COLO668 (cell line): ENCODE measurements at regions not wholly inside any gene's neighbourhood (a gene's known extent, or its start where the extent isn't known, plus 50 kb on each side); places are given as distances from the start of the nearest gene placed in this dataset.
"Not testable (repeated sequence)": the region's sequence is repeated elsewhere in the genome, so short reads cannot be mapped to it uniquely, and the experiment has no call there.

Experiments used
- DNase-seq: peaks from one replicate; lab custom pipeline; 2025; ENCODE audit not compliant: unreplicated experiment; lab: John Stamatoyannopoulos, UW

DNA sequence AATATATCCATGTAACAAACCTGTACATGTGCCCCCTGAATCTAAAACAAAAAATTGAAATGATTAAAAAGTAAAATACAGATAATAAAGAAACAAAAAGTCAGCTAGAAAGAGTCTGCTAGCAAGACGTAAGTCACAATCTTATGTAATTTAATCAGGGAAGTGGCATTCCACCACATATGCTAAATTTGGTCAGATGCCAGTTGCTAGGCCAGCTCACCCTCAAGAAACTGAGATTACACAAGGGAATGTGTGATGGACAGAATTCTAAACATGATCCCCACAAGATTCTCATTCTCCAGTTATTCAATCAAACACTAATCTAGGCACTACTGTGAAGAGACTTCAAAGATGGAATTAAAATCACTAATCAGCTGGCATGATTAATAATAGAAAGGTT lies 689.3 kb downstream of the CENPC start:
- no peak for DNase-seq

DNA sequence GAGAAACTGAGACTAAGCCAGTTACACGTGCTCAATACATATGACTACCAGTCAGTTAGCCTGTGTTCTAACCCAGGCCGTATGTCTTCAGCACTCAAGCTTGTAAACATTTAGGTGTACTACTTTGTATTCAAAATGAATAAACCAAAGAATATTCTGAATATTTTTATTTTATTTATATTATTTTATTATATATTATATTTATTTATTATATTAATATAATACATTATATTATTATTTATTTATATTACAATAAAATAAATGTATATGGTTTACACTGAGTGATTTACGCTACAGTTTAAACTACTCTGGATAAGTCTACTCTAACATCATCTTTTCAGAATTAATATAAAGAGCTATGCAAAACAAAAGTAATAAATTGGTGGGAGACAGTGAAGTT lies 691.5 kb downstream of the CENPC start:
- DNase-seq, result no peak

DNA sequence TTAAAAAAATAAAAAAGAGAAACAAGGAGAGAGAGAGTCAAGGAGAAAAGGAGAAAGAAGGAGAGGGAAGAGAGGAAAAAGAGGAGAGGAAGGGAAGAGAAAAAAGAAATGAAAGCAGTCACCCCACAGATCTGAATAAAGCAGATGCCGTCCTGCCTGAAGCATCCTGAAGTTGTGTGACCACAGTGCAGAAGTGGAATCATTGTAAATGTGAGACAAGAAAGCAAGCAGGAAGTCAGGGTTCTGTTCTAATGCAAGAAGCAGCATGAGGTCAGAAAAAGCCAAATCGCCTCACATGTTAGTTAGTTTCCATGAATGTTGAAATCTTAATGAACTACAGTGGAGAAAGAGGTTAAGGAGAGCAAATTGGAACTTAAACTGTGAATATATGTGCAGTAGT lies 692.5 kb downstream of the CENPC start:
- no peak for DNase-seq

DNA sequence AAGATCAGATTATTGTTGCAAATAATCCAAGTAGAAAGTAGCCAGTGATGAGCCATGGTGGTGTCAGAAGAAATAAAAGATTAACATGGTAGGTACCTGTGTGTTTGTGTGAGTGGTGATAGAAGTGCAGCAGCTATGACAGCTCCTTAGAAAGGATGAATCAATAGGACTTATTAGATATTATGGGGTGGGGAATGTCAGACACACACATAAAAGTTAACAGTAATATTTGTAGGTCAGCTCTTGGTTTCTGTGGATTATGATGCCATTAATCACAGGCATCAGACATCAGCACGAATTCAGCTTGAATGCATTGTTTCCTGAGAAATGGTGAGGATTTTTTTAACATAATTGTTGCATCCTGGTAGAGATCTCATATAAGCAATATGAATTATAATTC lies 695.7 kb downstream of the CENPC start:
- no peak for DNase-seq

DNA sequence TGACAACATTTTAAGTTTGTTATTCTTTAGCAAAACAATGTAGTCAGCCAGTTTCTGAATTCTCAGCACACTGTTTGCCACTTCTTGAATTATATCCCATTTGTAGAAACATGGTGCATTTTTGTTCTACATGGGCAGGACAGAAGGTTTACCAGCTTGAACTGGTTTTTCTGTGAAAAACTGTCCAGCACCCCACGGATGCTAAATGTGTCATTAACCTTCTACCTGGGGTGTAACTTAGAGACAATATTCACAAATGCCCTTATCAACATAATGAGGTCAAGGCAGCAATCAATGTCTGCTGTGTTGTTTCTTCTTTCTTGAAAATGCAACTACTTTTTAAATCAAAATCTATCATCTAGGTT lies 702.6 kb downstream of the CENPC start:
- DNase-seq, result no peak

DNA sequence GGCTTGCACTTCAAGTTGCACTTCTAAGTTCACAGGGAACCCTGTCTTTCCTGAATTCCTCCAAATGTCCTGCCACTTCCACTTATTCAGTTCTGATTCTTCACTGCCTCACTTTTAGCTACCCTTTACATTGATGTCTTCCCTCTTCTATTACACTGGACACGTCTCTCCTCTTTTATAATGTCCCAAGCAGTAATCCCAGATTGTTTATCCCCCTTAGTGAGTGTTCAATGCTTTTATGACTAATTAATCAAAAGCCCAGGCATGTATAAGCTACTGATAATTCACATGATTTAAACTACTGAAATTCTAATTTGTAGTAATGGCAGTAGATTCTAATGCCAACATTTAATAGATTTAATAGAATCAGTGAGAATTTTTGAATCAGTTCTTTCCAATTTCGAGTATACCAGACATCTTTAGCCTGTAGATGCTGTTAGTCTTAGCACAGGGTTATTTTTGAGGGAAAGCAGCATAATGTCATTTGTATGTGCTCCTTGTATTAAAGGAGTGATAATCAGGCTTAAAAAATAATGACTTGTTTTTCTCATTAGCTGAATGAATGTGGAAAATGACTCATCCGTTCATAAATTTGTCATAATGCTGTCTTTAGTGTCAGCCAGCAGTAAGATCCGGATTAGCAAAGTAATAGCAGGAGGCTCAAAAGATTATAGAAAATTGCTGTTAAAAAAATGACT lies 703.1 kb downstream of the CENPC start:
- DNase-seq, result no peak

DNA sequence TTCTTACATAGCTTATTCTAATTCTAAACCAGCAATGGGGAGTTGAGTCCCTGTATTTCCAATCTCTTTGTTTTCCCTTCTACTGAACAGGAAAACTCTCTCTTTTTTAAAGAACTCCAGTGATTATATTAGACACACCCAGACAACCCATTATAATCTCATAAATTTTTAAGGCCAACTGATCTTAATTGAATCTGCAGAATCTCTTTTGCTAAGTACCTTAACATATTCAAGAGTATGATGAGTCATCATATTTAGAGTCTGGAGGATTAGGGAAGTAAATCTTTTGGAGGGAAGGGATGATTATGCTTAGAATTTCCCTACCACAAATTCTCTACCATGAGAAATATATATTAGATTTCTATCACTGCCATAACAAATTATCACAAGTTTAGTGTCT lies 705.1 kb downstream of the CENPC start:
- no peak for DNase-seq

DNA sequence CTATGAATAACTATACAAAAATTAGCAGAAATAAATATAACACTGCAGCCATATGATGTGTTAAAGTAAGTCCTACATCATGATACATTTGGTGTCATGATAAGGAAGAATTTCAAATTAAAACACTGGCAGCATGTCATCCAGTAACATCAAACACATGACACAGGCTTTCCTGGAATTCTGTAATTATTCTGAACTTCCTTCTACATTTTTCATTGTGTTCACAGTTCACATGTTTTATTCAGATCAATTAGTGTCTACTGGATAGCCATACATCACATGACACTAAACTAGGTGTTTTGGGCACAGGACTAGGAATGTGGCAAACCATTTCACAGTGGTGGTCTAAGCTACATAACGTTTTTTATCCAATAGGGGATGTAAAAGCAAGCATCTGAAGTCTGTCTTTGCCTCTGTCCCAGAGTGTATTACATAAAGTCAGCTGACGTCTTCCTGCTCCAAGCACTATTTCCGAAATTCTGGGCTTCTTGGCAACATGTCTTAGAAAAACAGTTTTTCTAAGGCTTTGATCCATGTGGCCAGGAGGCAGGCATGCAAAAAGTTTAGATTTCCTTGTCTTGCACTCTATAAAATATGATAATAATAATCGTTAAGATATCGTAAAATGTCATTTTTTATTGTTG lies 707.9 kb downstream of the CENPC start:
- DNase-seq, result no peak

DNA sequence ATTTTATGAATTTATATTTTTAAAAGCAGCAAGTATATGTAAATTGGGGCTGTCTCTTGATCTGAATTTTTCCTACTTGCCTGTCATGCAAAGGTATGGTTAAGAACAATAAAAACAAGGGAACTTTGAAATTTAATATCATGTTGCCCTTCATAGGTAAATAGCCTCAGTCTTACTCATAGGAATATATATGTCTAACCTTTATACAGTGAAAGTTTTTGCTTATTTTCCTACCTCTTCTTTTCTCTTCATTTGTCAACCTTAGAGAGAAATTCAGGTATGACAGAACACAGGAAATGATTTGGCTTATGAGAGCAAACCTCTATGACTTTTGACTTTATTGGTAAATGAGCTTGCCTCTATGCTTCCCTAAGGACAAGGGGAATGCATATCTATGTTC lies 716.0 kb downstream of the CENPC start:
- no peak for DNase-seq

DNA sequence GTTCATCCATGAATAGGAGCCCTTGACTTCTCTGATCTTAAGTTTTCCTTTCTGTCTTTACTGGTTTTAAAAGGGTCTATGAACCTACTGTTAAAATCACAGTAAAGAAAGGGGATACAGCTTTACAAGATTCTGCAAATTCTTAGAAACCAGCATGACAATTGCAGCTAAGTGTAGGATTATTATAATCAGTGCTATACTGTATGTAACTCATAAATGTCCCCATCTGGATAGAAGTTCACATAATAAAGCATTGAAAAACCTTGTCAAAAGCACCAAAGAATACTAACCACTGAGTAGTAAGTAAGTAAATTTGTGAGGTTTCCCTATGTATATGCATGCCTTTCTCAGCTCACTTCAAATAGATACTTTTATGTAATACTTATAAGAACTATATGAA lies 724.6 kb downstream of the CENPC start:
- no peak for DNase-seq

DNA sequence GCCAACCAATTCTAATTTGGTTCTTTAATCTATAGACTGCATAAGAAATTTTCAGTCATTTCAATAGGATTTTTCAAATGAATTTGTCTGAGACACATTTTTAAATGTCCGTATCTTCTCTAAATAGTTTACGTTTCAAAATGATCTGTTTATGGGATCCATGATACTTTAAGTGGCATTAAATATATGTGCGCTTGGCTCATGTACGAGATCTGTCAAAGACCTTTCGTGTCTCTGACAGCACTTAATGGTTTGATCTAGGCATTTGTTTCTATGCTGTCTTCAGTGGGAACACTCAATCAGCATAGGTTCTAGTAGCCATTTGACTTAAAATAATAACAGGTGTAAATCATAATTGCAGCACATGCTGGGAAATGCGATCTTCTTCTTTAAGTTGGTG lies 731.0 kb downstream of the CENPC start:
- no peak for DNase-seq

DNA sequence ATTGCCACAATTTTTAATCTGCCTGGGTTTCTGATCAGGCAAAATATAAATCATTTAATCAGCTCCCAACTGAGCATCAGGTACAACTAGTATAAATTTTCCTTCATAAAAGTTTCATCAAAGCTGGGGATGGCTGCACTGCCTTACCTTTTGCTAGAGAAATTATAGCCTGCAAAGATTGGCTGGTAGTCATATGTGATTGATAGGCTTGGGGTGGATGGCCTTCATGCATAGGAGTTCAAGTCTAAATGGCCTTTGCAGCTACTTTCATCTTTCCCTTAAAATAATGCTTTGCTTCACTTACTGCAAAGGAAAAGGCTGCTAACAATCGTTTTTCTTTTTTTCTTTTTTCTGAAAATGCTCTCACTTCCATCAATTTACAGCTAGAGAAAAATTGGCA lies 739.7 kb downstream of the CENPC start:
- no peak for DNase-seq

DNA sequence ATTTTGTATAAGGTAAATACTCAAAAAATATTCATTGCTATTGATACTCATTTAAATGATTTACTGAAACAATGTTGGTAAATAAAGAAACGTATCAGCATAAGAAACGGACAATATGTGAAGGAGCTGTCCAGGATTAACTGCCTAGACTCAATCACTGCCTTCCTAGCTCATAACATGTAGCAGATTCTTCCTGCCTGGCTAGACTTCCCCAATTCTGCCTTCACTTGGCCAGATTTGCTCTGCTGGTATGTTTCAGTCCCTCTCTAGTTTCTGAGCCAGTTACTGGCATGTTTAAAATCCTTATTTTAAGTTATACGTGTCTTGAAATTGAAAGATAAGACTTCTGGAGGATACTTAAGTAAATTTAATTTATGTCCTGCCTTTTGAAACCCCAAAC lies 740.3 kb downstream of the CENPC start:
- no peak for DNase-seq

DNA sequence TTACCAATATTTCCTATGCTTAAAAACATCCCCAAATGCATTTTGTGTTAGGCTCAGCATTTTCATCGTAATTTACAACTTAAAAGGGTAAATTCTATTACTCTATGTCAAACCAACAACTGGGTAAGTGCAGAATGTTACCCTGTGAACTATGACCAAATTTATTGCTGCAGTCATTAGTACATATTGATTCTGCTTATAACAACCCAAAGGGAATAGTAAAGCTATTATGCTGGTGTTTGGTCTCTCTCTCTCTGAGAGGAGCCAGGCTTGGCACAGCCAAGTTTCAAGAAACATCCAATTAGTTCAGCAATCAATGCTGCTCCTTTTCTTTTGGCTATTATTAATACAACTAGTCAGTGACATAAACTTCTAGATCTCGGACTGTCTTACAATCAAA lies 747.7 kb downstream of the CENPC start:
- DNase-seq, result no peak

DNA sequence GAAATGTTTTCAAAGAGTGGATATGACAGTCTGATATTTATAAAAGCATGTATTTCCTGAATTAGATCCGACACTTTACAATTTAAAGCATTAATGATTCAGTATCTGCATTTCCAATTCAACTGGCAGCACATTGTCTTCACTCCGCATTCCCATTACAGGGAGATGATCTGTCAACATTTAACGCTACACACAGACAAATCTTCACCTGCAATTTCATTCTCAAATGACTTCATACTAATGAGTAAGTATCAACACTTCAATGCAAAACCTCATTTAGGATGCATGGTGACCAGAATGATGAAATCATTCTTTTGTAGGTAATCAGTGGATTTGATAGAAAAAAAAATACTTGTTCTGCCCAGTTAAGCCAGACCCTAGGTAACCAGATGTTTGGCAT lies 749.6 kb downstream of the CENPC start:
- no peak for DNase-seq

DNA sequence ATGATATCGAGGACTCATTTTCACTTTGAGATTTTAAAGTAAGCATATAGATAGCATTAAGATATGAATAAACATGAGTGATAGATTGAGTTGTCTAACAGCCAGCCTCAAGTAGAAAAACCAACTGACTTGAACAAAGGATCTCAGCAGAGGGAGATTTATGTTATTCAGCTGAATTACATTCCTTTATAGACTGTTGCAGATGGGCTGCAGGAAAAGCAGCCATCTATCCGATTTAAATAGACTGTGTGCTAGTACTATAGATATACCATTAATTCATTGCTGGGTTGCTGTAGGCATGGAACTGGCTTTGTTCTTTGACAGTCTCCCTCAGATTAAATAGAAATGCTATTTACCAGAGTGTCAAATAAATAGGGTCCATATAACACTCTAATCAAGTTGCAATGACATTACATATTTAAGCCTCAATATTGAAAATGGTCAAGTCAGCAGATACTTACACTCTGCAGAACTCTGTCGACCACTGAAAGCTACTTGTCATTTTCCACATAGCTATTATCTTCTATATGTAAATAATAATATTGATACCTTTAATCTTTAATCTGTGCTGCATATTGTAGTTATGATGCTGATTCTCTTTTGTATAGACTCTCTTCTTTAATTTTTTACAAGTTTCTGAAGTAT lies 750.8 kb downstream of the CENPC start:
- no peak for DNase-seq

DNA sequence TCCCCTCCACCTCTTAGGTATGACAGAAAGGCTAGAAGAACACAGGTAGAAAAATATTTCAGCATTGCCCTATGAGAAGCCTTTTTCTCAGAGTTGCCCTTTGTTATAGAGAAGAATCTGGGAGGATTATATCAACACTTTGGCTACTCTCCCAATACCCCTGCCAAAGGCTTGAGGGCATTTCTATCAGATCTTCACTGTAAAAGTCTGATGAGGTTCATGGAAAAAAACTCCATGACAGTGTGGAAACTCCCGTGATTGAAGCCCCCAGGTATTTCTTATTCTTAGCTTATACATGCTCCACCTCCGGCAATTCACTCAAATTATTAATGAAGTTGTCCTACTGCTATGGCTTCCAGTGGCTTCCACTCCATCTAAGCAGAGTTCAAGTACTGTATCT lies 753.6 kb downstream of the CENPC start:
- no peak for DNase-seq

DNA sequence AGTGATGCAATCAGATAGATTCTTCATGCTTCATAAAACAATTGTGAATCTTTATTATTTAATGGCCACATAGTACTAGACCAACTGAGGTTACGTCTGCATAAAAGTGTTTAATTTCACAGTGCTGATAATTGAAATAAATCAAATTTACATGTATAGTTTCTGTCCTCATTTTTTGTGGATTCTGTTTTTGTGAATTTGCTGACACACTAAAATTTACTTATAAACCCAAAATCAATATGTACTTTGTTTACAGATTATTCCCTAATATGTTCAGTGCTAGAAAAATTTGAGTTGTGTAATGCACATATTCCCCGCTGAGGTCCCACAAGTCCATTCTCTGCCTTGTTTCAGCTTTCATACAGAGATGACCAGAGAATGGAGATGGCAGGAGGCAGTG lies 759.8 kb downstream of the CENPC start:
- DNase-seq, result no peak

DNA sequence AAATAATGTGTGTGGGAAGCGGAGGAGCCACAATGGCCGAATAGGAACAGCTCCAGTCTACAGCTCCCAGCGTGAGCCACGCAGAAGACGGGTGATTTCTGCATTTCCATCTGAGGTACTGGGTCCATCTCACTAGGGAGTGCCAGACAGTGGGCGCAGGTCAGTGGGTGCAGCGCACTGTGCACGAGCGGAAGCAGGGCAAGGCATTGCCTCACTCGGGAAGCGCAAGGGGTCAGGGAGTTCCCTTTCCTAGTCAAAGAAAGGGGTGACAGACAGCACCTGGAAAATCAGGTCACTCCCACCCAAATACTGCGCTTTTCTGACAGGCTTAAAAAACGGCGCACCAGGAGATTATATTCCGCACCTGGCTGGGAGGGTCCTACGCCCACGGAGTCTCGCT lies 762.6 kb downstream of the CENPC start:
- not testable (repeated sequence) for DNase-seq

DNA sequence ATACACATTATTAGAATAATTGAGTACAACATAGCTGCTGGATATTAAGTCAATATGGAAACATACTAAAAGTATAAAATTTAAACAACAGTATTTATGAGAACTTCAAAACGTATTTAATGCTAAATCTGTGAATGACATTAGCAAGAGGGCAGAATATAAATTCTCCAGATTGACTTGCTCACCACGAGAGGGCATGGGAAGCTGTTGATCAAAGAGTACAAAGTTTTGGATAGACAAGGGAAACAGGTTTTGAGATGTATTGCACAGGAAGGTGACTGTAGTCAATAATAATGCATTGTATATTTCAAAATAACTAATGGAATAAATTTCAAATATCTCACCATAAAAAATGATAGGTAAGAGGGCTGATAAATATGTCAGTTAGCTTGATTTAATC lies 768.2 kb downstream of the CENPC start:
- DNase-seq, result no peak

DNA sequence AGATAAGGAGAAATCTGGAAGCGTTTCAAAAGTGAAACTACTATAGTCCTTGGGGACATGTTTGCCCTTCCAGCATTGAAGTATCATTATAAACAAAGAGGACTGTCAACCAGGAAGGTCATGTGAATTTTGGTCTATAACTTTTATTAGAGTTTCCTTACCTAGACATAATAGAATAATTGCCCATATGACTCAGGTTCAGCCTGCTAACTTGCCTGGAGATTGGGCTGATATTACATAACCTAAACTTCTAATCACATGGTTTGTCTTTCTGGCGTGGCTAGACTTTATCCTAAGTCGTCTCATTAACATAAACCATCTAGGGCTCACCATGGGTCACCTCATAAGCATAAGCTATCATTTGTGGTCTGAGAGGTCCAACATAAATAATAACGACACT lies 775.9 kb downstream of the CENPC start:
- DNase-seq, result no peak

DNA sequence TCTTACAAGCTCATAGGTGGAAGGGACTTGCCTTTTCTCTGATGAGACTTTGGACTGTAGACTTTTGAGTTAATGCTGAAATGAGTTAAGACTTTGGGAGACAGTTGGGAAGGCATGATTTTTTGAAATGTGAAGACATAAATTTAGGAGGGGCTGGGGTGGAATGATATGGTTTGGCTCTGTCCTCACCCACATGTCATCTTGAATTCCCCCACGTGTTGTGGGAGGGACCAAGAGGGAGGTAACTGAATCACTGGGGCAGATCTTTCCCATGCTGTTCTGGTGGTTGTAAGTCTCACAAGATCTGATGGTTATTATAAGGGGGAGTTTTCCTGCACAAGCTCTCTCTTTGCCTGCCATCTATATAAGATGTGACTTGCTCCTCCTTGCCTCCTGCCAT lies 777.9 kb downstream of the CENPC start:
- no peak for DNase-seq

DNA sequence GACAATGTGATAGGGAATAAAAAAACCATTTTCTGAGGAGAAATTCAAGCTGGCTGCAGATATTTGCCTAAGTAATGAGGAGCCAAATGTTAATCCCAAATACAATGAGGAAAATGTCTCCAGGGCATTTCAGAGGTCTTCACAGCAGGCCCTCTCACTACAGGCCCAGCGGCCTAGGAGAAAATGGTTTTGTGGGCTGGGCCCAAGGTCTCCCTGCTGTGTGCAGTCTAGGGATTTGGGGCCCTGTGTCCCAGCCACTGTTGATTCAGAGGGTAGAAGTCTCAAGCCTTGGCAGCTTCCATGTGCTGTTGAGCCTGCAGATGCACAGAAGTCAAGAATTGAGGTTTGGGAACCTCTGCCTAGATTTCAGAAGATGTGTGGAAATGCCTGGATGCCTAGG lies 778.7 kb downstream of the CENPC start:
- DNase-seq, result no peak
